ENCODE measurements at regions not wholly inside any gene's neighbourhood (a gene's known extent, or its start where the extent isn't known, plus 50 kb on each side); places are given as distances from the start of the nearest gene placed in this dataset.

GRCh38 chr11:92087725-92088537, 136.7 kb upstream of the FAT3 start:
- TF ChIP-seq CTCF (IDR thresholded peaks at IDR 0.05): no peak
- no peak for TF ChIP-seq EZH2 (IDR thresholded peaks at IDR 0.05; ENCODE audit: borderline replicate concordance, insufficient read depth, low read depth, low read length, poor library complexity, severe bottlenecking)
